ENCODE measurements at regions not wholly inside any gene's neighbourhood (a gene's known extent, or its start where the extent isn't known, plus 50 kb on each side); places are given as distances from the start of the nearest gene placed in this dataset.

- TF ChIP-seq HOXA9 (CRISPR knock-in tag; IDR thresholded peaks at IDR 0.05; ENCODE audit: borderline replicate concordance) (no peak), ZNF615 (CRISPR knock-in tag; IDR thresholded peaks at IDR 0.05; ENCODE audit: borderline replicate concordance) (no peak)
Measured at GRCh38 chr5:124941051-124942049, 194.9 kb upstream of the ZNF608 start (continued).

GRCh38 chr5:124948062-124948753 lies 201.8 kb upstream of the ZNF608 start:
- no peaks in the 10 kb centered on the region; a peak in 1 of 5 replicates for H3K27me3 ChIP-seq (ENCODE audit: control insufficient read depth in 1 of 2, insufficient read depth in 2 of 2, low read length in 2 of 2)
- no peak overlapping the region for H3K9ac ChIP-seq (ENCODE audit: insufficient read depth, low read depth, low read length)
- in situ Hi-C loops (cut with HindIII; ENCODE audit: extremely low pct_ligation_motif_present, low pct_unique_long_range_greater_than_20kb) (no loop called here), intact Hi-C loops (cut with micrococcal nuclease; ENCODE audit: unreplicated experiment) (no loop called here)
- no peaks in the 10 kb centered on the region for H3K79me2 ChIP-seq (ENCODE audit: insufficient read depth, low read length)
- no peak for TF ChIP-seq SRY (CRISPR knock-in tag; IDR thresholded peaks at IDR 0.05)
- TF ChIP-seq NAIF1 (CRISPR knock-in tag; IDR thresholded peaks at IDR 0.05; ENCODE audit: borderline replicate concordance), result no peak
- no peak for TF ChIP-seq GFI1 (CRISPR knock-in tag; IDR thresholded peaks at IDR 0.05; ENCODE audit: borderline replicate concordance)
- no peak for TF ChIP-seq ZNF280B (CRISPR knock-in tag; IDR thresholded peaks at IDR 0.05; ENCODE audit: borderline replicate concordance)
- TF ChIP-seq ZNF430 (CRISPR knock-in tag; IDR thresholded peaks at IDR 0.05), result no peak
- TF ChIP-seq BRCA1 (CRISPR knock-in tag; IDR thresholded peaks at IDR 0.05), result no peak
- no peak for TF ChIP-seq ATF5 (CRISPR knock-in tag; IDR thresholded peaks at IDR 0.05; ENCODE audit: low read depth)
- no peak for TF ChIP-seq ZNF792 (CRISPR knock-in tag; IDR thresholded peaks at IDR 0.05)
- no peak overlapping the region for H3K4me2 ChIP-seq (ENCODE audit: low read depth, low read length)
- FAIRE-seq, result no peak
- H3K27ac ChIP-seq (ENCODE audit: extremely low read length, insufficient read depth, low read length), result no peak overlapping the region
- no TSS peak for BruUV-seq (replicated peaks)
- DNase-seq (ENCODE audit: low spot score), result no peak
- no peaks in the 10 kb centered on the region for H3K9me3 ChIP-seq (ENCODE audit: low read length)
- no peaks in the 10 kb centered on the region for H3K4me1 ChIP-seq (ENCODE audit: insufficient read depth, low read length)
- ChIA-PET CTCF (ENCODE audit: low intra/inter-chr PET ratio, low total read pairs) (no interaction called here), POLR2A (no interaction called here)
- 45% methylated on average over 9 of the region's 9 CpGs for WGBS (ENCODE audit: low lambda C conversion rate)
- ATAC-seq, result no peak
- H4K20me1 ChIP-seq (ENCODE audit: insufficient read depth, low read length), result no peaks in the 10 kb centered on the region
- H3K36me3 ChIP-seq (replicated peaks in 1 of 2; ENCODE audit: control insufficient read depth in 1 of 2, insufficient read depth in 2 of 2, low read length in 2 of 2), result no peaks in the 10 kb centered on the region
- H3K4me3 ChIP-seq (replicated peaks in 1 of 3; ENCODE audit: insufficient read depth in 1 of 3, low read depth in 2 of 3, low read length in 3 of 3), result no peak overlapping the region
- no peak overlapping the region for H2AFZ ChIP-seq (ENCODE audit: low read length)

Measured in HepG2 (cell line).